Lower leg skin (tissue), 3 donors: ENCODE measurements at regions not wholly inside any gene's neighbourhood (a gene's known extent, or its start where the extent isn't known, plus 50 kb on each side); places are given as distances from the start of the nearest gene placed in this dataset.

Experiments
- CTCF ChIP-seq, 3 donors: fragments of 450-650 bp; IDR thresholded peaks; one replicate each; pipeline ENCODE4 v1.5.1; 2016; ENCODE audit warnings: antibody characterized with exemption in 3 of 3, mild to moderate bottlenecking in 3 of 3, moderate library complexity in 2 of 3
- POLR2A ChIP-seq, 2 donors: fragments of 450-650 bp; IDR thresholded peaks; one replicate each; pipeline ENCODE4 v1.6.1; 2016 to 2017; ENCODE audit warnings: antibody characterized with exemption in 2 of 2, mild to moderate bottlenecking in 1 of 2, moderate library complexity in 1 of 2

DNA sequence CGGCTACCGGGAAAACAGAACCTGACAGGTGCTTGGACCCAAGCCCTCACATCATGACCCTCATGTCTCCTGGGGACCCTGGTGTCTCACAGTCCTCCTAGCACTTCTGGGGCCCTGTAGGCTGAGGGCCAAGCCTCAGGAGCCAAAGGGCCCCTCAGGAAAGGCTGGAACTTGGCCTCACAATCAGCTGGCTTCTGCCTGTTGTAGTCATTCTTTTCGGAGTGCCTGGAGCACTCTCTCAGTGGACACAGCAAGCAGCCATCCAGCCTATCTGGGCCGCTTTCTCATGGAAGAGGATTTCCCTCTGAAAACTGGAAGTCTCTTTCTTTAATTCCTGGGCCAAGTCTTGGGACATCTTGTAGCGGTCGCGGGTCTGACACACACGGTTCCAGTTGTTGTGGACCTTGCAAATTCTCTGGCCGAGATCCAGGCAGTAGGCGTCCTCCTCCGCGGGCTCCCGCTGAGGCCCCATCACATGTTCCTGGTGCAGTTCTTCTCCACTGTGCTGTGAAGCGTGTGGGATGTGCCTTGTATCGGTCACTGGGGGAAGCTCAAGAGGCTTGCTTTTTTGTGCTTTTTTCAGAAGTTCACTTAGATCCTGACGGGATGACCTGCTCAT lies 169.3 kb downstream of the EMP1 start:
- TF ChIP-seq POLR2A (IDR thresholded peaks at IDR 0.05): no peak
- TF ChIP-seq CTCF (IDR thresholded peaks at IDR 0.05): no peak
